Fibroblast of peridontal ligament (primary cell): ENCODE measurements at regions not wholly inside any gene's neighbourhood (a gene's known extent, or its start where the extent isn't known, plus 50 kb on each side); places are given as distances from the start of the nearest gene placed in this dataset.
A peak's percentile ranks its signal among the peaks of the same experiment; 100 is the strongest.

Source experiments
- DNase-seq: peaks from one replicate; pipeline ENCODE4 v3.0.0-alpha.2; 2010; ENCODE audit errors: extremely low read depth

GRCh38 chr13:60282708-60283107, 114.3 kb upstream of the TDRD3 start:
- no peak for DNase-seq

GRCh38 chr13:60286707-60287106, 110.3 kb upstream of the TDRD3 start:
- DNase-seq: no peak

DNA sequence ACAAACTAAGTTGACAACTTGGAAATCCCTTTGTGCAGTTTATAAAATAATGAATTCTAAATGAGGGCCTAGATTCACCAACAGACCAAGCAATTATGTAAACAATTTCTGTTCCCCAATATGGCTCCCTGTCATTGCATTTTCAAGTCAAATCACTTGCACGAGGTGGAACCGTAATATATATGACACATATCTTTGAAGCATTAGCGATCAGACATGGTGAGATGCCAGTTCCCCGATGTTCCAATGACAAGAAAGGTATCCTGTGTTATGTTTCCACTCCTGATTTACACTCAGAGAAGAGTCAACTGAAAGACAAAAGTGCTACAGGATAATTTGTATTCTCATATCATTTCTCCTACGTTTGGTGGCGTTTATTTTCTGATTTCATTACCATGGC, 108.5 kb upstream of the TDRD3 start:
- DNase-seq: no peak

GRCh38 chr13:60303166-60303565, 93.9 kb upstream of the TDRD3 start:
- no peak for DNase-seq

GRCh38 chr13:60311527-60311926, 85.5 kb upstream of the TDRD3 start:
- DNase-seq: no peak

GRCh38 chr13:60312851-60313505, 84.0 kb upstream of the TDRD3 start:
- no peak for DNase-seq

- no peak for DNase-seq
Observed at GRCh38 chr13:60318186-60318585, 78.8 kb upstream of the TDRD3 start.

GRCh38 chr13:60324131-60324530, 72.9 kb upstream of the TDRD3 start:
- no peak for DNase-seq

- DNase-seq: no peak
Observed at GRCh38 chr13:60326273-60326672, 70.7 kb upstream of the TDRD3 start.

GRCh38 chr13:60327511-60327910, 69.5 kb upstream of the TDRD3 start:
- no peak for DNase-seq

DNA sequence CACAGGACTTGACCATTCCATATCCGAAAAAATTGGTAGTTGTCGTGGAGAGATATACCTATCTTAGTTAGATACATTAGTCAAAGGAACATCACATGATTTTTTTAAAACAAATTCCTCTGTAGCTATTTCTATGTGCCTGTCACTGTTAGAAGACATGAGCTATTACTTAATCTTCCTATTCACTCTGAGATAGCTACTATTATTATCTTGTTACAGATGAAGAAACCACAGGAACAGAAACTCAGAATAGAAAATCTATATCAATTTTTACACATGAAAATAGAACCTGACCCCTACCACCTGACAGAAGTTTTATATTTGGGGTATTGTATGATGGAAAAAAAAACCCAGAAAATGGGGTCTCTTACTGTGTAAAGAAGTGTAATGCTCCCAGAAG, 68.9 kb upstream of the TDRD3 start:
- DNase-seq: no peak

DNA sequence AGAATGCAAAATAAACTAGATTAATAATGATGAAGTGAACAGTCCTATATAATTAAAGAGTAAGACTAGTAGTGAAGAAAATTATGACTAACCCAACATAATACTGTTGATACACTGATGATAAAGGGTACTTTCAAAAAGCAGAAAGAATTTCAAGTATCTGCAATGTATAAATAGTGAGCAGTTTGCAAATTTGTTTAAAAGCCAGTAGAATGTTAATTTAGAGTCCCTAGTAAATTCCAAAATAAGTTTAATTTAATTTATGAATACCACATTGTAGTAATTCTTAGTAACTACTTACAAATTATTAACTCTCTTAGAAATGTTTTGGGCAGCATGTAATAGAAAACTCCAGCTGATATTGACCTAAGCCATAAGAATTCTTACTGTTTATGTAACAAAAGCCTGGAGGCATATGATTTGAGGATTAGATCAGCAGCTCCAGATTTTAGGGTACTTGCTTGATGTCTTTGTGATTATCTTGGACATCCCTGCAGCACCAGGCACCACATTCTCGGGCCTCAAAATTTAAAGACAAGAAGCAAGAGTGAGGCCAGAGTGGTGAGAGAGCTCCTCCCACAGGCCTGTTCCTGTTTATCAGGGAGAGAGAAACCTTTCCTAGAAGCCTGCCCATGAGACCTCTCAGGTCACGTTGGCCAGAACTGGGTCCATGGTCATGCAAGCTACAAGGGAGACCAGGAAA, 67.6 kb upstream of the TDRD3 start:
- DNase-seq: peak; percentile 31

- DNase-seq: no peak
Observed at GRCh38 chr13:60331249-60332012, 65.6 kb upstream of the TDRD3 start.

- DNase-seq: no peak
Observed at GRCh38 chr13:60332682-60333081, 64.3 kb upstream of the TDRD3 start.

- DNase-seq: no peak
Observed at GRCh38 chr13:60334310-60334709, 62.7 kb upstream of the TDRD3 start.

DNA sequence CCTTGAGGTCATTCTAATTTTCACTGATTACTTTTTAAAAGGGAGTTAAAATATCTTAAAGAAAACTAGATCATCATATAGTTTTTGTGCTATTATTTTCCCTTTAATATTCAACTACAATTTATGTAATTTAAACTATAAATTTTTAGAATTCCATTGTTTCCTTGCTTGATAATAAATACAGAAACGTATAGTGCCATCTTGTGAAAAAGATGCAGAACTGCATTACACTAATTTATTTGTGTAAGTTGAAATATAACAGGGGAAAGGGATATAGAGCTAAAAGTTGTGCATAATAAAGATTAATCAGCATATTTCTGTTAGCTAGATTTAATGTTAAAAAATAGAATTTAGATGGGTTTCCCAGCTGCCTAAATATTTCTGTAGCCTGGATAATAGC, 61.5 kb upstream of the TDRD3 start:
- peak; percentile 43 for DNase-seq

DNA sequence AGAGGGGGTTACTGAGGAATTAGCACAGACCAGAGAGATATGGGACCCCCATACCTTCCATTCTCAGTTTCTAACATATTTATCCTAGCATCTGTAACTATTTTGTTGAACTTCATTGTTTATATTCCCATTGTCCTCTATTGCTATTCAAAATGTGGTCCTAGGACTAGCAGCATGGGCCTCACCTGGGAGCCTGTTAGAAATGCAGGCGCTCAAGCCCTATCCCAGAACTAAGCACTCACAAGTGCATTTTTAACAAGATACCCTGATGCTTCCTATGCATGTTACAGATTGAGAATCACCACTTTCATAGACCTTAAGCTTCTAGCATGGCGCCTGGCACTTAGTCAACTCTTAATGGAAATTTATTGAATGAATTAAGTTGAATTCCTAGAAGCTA, 58.3 kb upstream of the TDRD3 start:
- DNase-seq: no peak

GRCh38 chr13:60343978-60344377, 53.0 kb upstream of the TDRD3 start:
- no peak for DNase-seq

DNA sequence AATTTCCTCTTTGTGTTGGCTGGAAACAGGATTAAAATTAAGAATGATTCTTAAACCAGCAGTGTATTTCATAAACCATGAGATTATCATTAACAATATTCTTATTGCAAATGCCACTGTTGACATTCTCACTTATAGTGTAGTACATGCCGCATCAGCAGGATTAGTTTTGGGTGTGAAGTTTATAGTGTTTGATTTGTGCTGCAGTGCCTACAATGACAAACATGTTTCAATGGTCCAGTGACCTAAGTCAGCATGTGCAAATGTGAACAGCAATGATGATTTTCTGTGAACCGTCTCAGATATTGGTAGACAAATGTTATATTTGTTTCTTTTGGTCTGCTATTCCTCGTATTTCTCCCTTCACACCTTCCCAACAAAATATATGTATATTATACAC, 49.8 kb upstream of the TDRD3 start:
- no peak for DNase-seq
